ENCODE measurements at regions not wholly inside any gene's neighbourhood (a gene's known extent, or its start where the extent isn't known, plus 50 kb on each side); places are given as distances from the start of the nearest gene placed in this dataset.

- no peak overlapping the region for H3K4me3 Mint-ChIP-seq
- peaks cover 2% of the 10 kb centered on the region for H3K9me3 Mint-ChIP-seq
- no peak for TF ChIP-seq CTCF (IDR thresholded peaks at IDR 0.05; ENCODE audit: unreplicated experiment in 3 of 3)
- peaks cover 99% of the 10 kb centered on the region for H3K27me3 Mint-ChIP-seq (ENCODE audit: low read depth)
- H3K36me3 Mint-ChIP-seq (ENCODE audit: low read depth): no peaks in the 10 kb centered on the region
- no peak overlapping the region for H3K27ac Mint-ChIP-seq
- H3K4me1 Mint-ChIP-seq: peaks cover 13% of the 10 kb centered on the region
These were observed 60.6 kb upstream of the PAX2 start for GRCh38 chr10:100684688-100685235.

GRCh38 chr10:100685331-100685730 lies 60.1 kb upstream of the PAX2 start:
- peaks cover 13% of the 10 kb centered on the region for H3K4me1 Mint-ChIP-seq
- H3K27ac Mint-ChIP-seq: no peak overlapping the region

GRCh38 chr10:100687143-100688003 lies 58.0 kb upstream of the PAX2 start:
- Mint-ChIP-seq H3K36me3 (ENCODE audit: low read depth) (no peaks in the 10 kb centered on the region), H3K9me3 (peaks cover 2% of the 10 kb centered on the region), H3K4me3 (peak overlapping the region in 2 of 3 experiments; percentile 19 to 61), H3K27ac (no peak overlapping the region), H3K4me1 (peaks cover 13% of the 10 kb centered on the region), H3K27me3 (ENCODE audit: low read depth) (peaks cover 96% of the 10 kb centered on the region)
- TF ChIP-seq CTCF (IDR thresholded peaks at IDR 0.05; ENCODE audit: unreplicated experiment in 3 of 3): no peak

More at GRCh38 chr10:100685331-100685730, 60.1 kb upstream of the PAX2 start:
- Mint-ChIP-seq H3K36me3 (ENCODE audit: low read depth) (no peaks in the 10 kb centered on the region), H3K9me3 (peaks cover 2% of the 10 kb centered on the region), H3K27me3 (ENCODE audit: low read depth) (peaks cover 98% of the 10 kb centered on the region), H3K4me3 (no peak overlapping the region)
- no peak for TF ChIP-seq CTCF (IDR thresholded peaks at IDR 0.05; ENCODE audit: unreplicated experiment in 3 of 3)

- Mint-ChIP-seq H3K9me3 (peaks cover 2% of the 10 kb centered on the region), H3K4me1 (peaks cover 13% of the 10 kb centered on the region), H3K36me3 (ENCODE audit: low read depth) (no peaks in the 10 kb centered on the region), H3K27ac (no peak overlapping the region), H3K27me3 (ENCODE audit: low read depth) (peaks cover 89% of the 10 kb centered on the region), H3K4me3 (no peak overlapping the region)
- no peak for TF ChIP-seq CTCF (IDR thresholded peaks at IDR 0.05; ENCODE audit: unreplicated experiment in 3 of 3)
These were observed 57.2 kb upstream of the PAX2 start for GRCh38 chr10:100688201-100688600.

- H3K36me3 Mint-ChIP-seq (ENCODE audit: low read depth): no peaks in the 10 kb centered on the region
- H3K4me1 Mint-ChIP-seq: no peaks in the 10 kb centered on the region
- no peak overlapping the region for H3K27ac Mint-ChIP-seq
- no peak for TF ChIP-seq CTCF (IDR thresholded peaks at IDR 0.05; ENCODE audit: unreplicated experiment in 3 of 3)
- no peaks in the 10 kb centered on the region for H3K9me3 Mint-ChIP-seq
- no peak overlapping the region for H3K4me3 Mint-ChIP-seq
- H3K27me3 Mint-ChIP-seq (ENCODE audit: low read depth): peaks cover 43% of the 10 kb centered on the region
These were observed 51.6 kb upstream of the PAX2 start for GRCh38 chr10:100693821-100694220.
